ENCODE measurements at regions not wholly inside any gene's neighbourhood (a gene's known extent, or its start where the extent isn't known, plus 50 kb on each side); places are given as distances from the start of the nearest gene placed in this dataset.
"Not testable (repeated sequence)": the region's sequence is repeated elsewhere in the genome, so short reads cannot be mapped to it uniquely, and the experiment has no call there.

GRCh38 chr7:26424319-26424718 lies 132.7 kb downstream of the SNX10 start:
- DNase-seq, result not testable (repeated sequence)

GRCh38 chr7:26425655-26426054 lies 134.0 kb downstream of the SNX10 start:
- no peak for DNase-seq

- DNase-seq, result no peak
These were observed 134.4 kb downstream of the SNX10 start for GRCh38 chr7:26426096-26426495.

- DNase-seq, result no peak
These were observed 136.9 kb downstream of the SNX10 start for GRCh38 chr7:26428571-26428970.

GRCh38 chr7:26429168-26429567 lies 137.5 kb downstream of the SNX10 start:
- DNase-seq, result no peak

- DNase-seq, result no peak
These were observed 143.3 kb downstream of the SNX10 start for GRCh38 chr7:26434974-26435373.

- DNase-seq, result no peak
These were observed 145.4 kb downstream of the SNX10 start for GRCh38 chr7:26437003-26437532.

- DNase-seq, result no peak
These were observed 146.4 kb downstream of the SNX10 start for GRCh38 chr7:26438078-26438477.

GRCh38 chr7:26439521-26440232 lies 148.0 kb downstream of the SNX10 start:
- DNase-seq, result no peak

- DNase-seq, result no peak
These were observed 148.8 kb downstream of the SNX10 start for GRCh38 chr7:26440233-26441001.

GRCh38 chr7:26441002-26441521 lies 149.4 kb downstream of the SNX10 start:
- no peak for DNase-seq

- no peak for DNase-seq
These were observed 150.1 kb downstream of the SNX10 start for GRCh38 chr7:26441611-26442277.

- DNase-seq, result no peak
These were observed 151.3 kb downstream of the SNX10 start for GRCh38 chr7:26443006-26443405.

GRCh38 chr7:26443751-26444150 lies 152.1 kb downstream of the SNX10 start:
- no peak for DNase-seq

GRCh38 chr7:26444555-26444954 lies 152.9 kb downstream of the SNX10 start:
- no peak for DNase-seq

GRCh38 chr7:26447116-26447515 lies 155.5 kb downstream of the SNX10 start:
- DNase-seq, result no peak

- DNase-seq, result peak; percentile 27
These were observed 157.8 kb downstream of the SNX10 start for GRCh38 chr7:26449175-26450165.

GRCh38 chr7:26451997-26452396 lies 160.3 kb downstream of the SNX10 start:
- no peak for DNase-seq

- DNase-seq, result no peak
These were observed 162.5 kb downstream of the SNX10 start for GRCh38 chr7:26454180-26454579.

GRCh38 chr7:26457696-26458327 lies 166.2 kb downstream of the SNX10 start:
- peak; percentile 48 for DNase-seq

- DNase-seq, result no peak
These were observed 166.9 kb downstream of the SNX10 start for GRCh38 chr7:26458466-26459145.
